Loucy (cell line): ENCODE measurements at regions not wholly inside any gene's neighbourhood (a gene's known extent, or its start where the extent isn't known, plus 50 kb on each side); places are given as distances from the start of the nearest gene placed in this dataset.

Experiments used
- H2AFZ ChIP-seq: fragments of 200-600 bp; sonication (generic); 2 replicates; pipeline ENCODE4 v1.6.0; 2016; ENCODE audit warnings: antibody characterized with exemption, mild to moderate bottlenecking, low read length, moderate library complexity
- H3F3A ChIP-seq: fragments of 200-600 bp; 2 replicates; pipeline ENCODE4 v1.6.0; 2016; ENCODE audit warnings: antibody characterized with exemption, low read depth, mild to moderate bottlenecking
- H3K27me3 ChIP-seq: fragments of 200-600 bp; sonication (generic); 2 replicates; pipeline ENCODE4 v1.6.1; 2014; ENCODE audit warnings: low read length, mild to moderate bottlenecking; ENCODE audit not compliant: insufficient read depth, poor library complexity, severe bottlenecking
- H3K36me3 ChIP-seq: fragments of 200-600 bp; sonication (generic); 2 replicates; pipeline ENCODE4 v1.6.1; 2016; ENCODE audit warnings: low read length; ENCODE audit not compliant: insufficient read depth
- H3K4me1 ChIP-seq: fragments of 200-600 bp; sonication (generic); 2 replicates; pipeline ENCODE4 v1.5.1; 2014; ENCODE audit warnings: low read length, mild to moderate bottlenecking; ENCODE audit not compliant: insufficient read depth, poor library complexity, severe bottlenecking
- H3K4me2 ChIP-seq: fragments of 200-600 bp; sonication (generic); 2 replicates; pipeline ENCODE4 v1.6.0; 2014; ENCODE audit warnings: antibody characterized with exemption, low read length, low read depth, mild to moderate bottlenecking; ENCODE audit not compliant: poor library complexity, severe bottlenecking
- H3K4me3 ChIP-seq: fragments of 200-600 bp; sonication (generic); 2 replicates; pipeline ENCODE4 v1.5.1; 2014; ENCODE audit warnings: low read length, mild to moderate bottlenecking, mixed read lengths; ENCODE audit not compliant: poor library complexity, severe bottlenecking
- H3K79me2 ChIP-seq: fragments of 200-600 bp; sonication (generic); 2 replicates; pipeline ENCODE4 v1.6.1; 2014; ENCODE audit warnings: low read length; ENCODE audit not compliant: insufficient read depth
- H3K9ac ChIP-seq: fragments of 200-600 bp; sonication (generic); 2 replicates; pipeline ENCODE4 v1.6.0; 2014; ENCODE audit warnings: mild to moderate bottlenecking, low read depth, low read length, moderate library complexity; ENCODE audit not compliant: poor library complexity, severe bottlenecking
- H3K9me2 ChIP-seq: fragments of 200-600 bp; sonication (generic); replicated peaks from 2 replicates; pipeline ENCODE4 v1.6.1; 2016; ENCODE audit warnings: low read depth, low read length, mixed read lengths
- H3K9me3 ChIP-seq: fragments of 200-600 bp; sonication (generic); 2 replicates; pipeline ENCODE4 v1.6.1; 2014; ENCODE audit warnings: mild to moderate bottlenecking, antibody characterized with exemption, low read length, low read depth; ENCODE audit not compliant: insufficient read depth
- H4K20me1 ChIP-seq: fragments of 200-600 bp; sonication (generic); 2 replicates; pipeline ENCODE4 v1.6.0; 2014; ENCODE audit warnings: antibody characterized with exemption, low read length, mild to moderate bottlenecking; ENCODE audit not compliant: insufficient read depth, poor library complexity, severe bottlenecking
- CTCF ChIP-seq: fragments of 200-600 bp; sonication (generic); conservative IDR thresholded peaks from 2 replicates; pipeline ENCODE4 v1.5.1; 2014; ENCODE audit warnings: mild to moderate bottlenecking, antibody characterized with exemption, low read length
- EZH2phosphoT487 ChIP-seq: fragments of 200-600 bp; IDR thresholded peaks from 2 replicates; pipeline ENCODE4 v1.6.1; 2018; ENCODE audit warnings: antibody characterized with exemption, mild to moderate bottlenecking, moderate library complexity, borderline replicate concordance

DNA sequence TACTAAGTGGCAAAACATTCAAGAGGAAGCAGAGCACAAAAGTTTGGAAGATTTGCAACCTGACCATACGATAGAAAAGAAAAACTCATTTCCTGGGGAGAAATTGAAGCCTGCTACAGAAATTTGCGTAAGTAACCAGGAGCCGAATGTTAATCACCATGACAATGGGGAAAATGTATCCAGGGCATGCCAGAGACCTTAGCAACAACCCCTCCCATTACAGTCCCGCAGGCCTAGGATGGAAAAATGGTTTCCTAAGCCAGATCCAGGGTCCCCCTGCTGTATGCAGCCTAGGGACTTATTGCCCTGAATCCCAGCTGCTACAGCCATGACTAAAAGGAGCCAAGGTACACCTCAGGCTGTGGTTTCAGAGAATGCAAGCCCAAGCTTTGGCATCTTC is 472.2 kb upstream of the KLHL4 start:
- TF ChIP-seq CTCF (no peak), EZH2phosphoT487 (no peak)
- no peaks in the 10 kb centered on the region for H3K27me3 ChIP-seq

GRCh38 chrX:87049567-87049966 is 468.0 kb upstream of the KLHL4 start:
- no peaks in the 10 kb centered on the region for H3K9me3 ChIP-seq
- no peak overlapping the region for H3K9ac ChIP-seq
- no peak overlapping the region for H2AFZ ChIP-seq

More for the DNA sequence above, 472.2 kb upstream of the KLHL4 start:
- Histone ChIP-seq H3K9me3 (no peaks in the 10 kb centered on the region), H3K4me1 (no peaks in the 10 kb centered on the region), H3K36me3 (no peaks in the 10 kb centered on the region), H3K4me2 (no peak overlapping the region), H3K9me2 (no peaks in the 10 kb centered on the region), H3K79me2 (no peaks in the 10 kb centered on the region), H2AFZ (no peak overlapping the region), H3K9ac (no peak overlapping the region), H4K20me1 (no peaks in the 10 kb centered on the region), H3F3A (no peaks in the 10 kb centered on the region), H3K4me3 (no peak overlapping the region)

GRCh38 chrX:87063642-87064041 is 454.0 kb upstream of the KLHL4 start:
- H3K79me2 ChIP-seq, result no peaks in the 10 kb centered on the region
- no peaks in the 10 kb centered on the region for H3K9me2 ChIP-seq
- H3K36me3 ChIP-seq, result no peaks in the 10 kb centered on the region
- H3K9ac ChIP-seq, result no peak overlapping the region
- no peak overlapping the region for H3K4me3 ChIP-seq
- H4K20me1 ChIP-seq, result no peaks in the 10 kb centered on the region
- H3K27me3 ChIP-seq, result no peaks in the 10 kb centered on the region
- no peak overlapping the region for H2AFZ ChIP-seq
- TF ChIP-seq CTCF (no peak), EZH2phosphoT487 (no peak)
- no peaks in the 10 kb centered on the region for H3K9me3 ChIP-seq
- no peaks in the 10 kb centered on the region for H3F3A ChIP-seq
- no peaks in the 10 kb centered on the region for H3K4me1 ChIP-seq
- no peak overlapping the region for H3K4me2 ChIP-seq

More at GRCh38 chrX:87049567-87049966, 468.0 kb upstream of the KLHL4 start:
- Histone ChIP-seq H3K4me2 (no peak overlapping the region), H3K4me3 (no peak overlapping the region), H3K9me2 (no peaks in the 10 kb centered on the region), H3K36me3 (no peaks in the 10 kb centered on the region), H3F3A (no peaks in the 10 kb centered on the region), H3K4me1 (no peaks in the 10 kb centered on the region), H3K79me2 (no peaks in the 10 kb centered on the region), H4K20me1 (no peaks in the 10 kb centered on the region), H3K27me3 (no peaks in the 10 kb centered on the region)
- TF ChIP-seq EZH2phosphoT487 (no peak), CTCF (no peak)
